Osteocyte (in vitro differentiated cells): ENCODE measurements at regions not wholly inside any gene's neighbourhood (a gene's known extent, or its start where the extent isn't known, plus 50 kb on each side); places are given as distances from the start of the nearest gene placed in this dataset.

Experiments used
- DNase-seq: peaks from one replicate; pipeline ENCODE4 v3.0.0; 2021; ENCODE audit warnings: mixed read lengths; ENCODE audit not compliant: unreplicated experiment; ENCODE audit errors: extremely low spot score
- H3K27ac Mint-ChIP-seq: one replicate; pipeline ENCODE4 v1.8.0; 2021; ENCODE audit warnings: mild to moderate bottlenecking, mixed read lengths; ENCODE audit not compliant: unreplicated experiment
- H3K27me3 Mint-ChIP-seq: one replicate; pipeline ENCODE4 v1.8.0; 2021; ENCODE audit warnings: mixed read lengths; ENCODE audit not compliant: unreplicated experiment
- H3K36me3 Mint-ChIP-seq: one replicate; pipeline ENCODE4 v1.8.0; 2021; ENCODE audit warnings: mixed read lengths; ENCODE audit not compliant: unreplicated experiment
- H3K4me1 Mint-ChIP-seq: one replicate; pipeline ENCODE4 v1.8.0; 2021; ENCODE audit warnings: mixed read lengths; ENCODE audit not compliant: unreplicated experiment
- H3K4me3 Mint-ChIP-seq: one replicate; pipeline ENCODE4 v1.8.0; 2021; ENCODE audit warnings: mild to moderate bottlenecking, moderate library complexity, mixed read lengths; ENCODE audit not compliant: unreplicated experiment
- H3K9me3 Mint-ChIP-seq: one replicate; pipeline ENCODE4 v1.8.0; 2021; ENCODE audit warnings: mixed read lengths; ENCODE audit not compliant: unreplicated experiment
- TF ChIP-seq, protein P1 (sequence below): fragments of 200-600 bp; sonication (generic); IDR thresholded peaks from 2 replicates; pipeline ENCODE4 v1.5.0; 2021; ENCODE audit warnings: antibody characterized with exemption, mild to moderate bottlenecking, moderate library complexity

DNA sequence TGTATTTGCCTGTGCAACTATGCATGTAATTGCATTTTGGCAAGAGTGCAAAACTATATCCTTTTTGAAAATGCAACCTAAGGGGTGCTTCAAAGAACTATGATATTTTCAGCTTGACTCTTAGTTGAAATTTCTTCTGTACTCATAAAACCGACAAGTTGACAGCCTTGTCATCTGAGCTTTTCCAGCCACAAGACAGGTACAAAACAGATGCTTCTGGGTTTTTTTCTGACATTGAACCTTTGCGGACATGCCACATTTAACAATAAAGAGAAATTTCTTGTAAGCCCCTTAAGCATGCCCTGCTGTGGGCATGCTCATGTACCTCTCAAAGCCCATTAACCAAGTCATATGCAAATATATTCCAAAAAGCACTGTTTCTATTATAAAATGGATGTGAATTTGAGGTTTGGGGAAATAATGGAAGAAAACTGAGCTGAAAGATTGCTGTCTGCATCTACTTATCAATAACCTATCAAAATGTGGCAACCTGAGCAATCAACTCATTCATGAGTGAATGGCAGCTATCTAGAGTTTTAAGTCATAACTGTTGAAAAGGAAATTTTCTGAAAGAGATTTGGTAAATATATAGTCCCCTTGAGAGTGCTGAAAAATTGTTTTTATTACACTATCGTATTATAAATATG lies 1117.0 kb upstream of the LRRTM3 start:
- TF ChIP-seq, protein P1, sequence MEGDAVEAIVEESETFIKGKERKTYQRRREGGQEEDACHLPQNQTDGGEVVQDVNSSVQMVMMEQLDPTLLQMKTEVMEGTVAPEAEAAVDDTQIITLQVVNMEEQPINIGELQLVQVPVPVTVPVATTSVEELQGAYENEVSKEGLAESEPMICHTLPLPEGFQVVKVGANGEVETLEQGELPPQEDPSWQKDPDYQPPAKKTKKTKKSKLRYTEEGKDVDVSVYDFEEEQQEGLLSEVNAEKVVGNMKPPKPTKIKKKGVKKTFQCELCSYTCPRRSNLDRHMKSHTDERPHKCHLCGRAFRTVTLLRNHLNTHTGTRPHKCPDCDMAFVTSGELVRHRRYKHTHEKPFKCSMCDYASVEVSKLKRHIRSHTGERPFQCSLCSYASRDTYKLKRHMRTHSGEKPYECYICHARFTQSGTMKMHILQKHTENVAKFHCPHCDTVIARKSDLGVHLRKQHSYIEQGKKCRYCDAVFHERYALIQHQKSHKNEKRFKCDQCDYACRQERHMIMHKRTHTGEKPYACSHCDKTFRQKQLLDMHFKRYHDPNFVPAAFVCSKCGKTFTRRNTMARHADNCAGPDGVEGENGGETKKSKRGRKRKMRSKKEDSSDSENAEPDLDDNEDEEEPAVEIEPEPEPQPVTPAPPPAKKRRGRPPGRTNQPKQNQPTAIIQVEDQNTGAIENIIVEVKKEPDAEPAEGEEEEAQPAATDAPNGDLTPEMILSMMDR: no peak
- no peak overlapping the region for H3K27ac Mint-ChIP-seq
- no peak for DNase-seq
- H3K9me3 Mint-ChIP-seq: no peaks in the 10 kb centered on the region
- H3K4me3 Mint-ChIP-seq: no peak overlapping the region
- no peaks in the 10 kb centered on the region for H3K36me3 Mint-ChIP-seq
- no peaks in the 10 kb centered on the region for H3K4me1 Mint-ChIP-seq
- H3K27me3 Mint-ChIP-seq: no peaks in the 10 kb centered on the region

DNA sequence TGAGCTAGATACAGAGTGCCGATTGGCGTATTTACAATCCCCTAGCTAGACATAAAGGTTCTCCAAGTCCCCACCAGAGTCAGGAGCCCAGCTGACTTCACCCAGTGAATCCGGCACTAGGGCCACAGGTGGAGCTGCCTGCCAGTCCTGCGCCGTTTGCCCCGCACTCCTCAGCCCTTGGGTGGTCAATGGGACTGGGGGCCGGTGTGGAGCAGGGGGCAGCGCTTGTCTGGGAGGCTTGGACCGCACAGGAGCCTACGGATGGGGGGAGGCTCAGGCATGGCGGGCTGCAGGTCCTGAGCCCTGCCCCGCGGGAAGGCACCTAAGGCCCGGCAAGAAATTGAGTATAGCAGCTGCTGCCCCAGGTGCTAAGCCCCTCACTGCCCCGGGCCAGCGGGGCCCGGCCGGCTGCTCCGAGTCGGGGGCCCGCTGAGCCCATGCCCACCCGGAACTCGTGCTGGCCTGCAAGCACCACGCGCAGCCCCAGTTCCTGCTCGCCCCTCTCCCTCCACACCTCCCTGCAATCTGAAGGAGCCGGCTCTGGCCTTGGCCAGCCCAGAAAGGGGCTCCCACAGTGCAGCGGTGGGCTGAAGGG lies 1113.8 kb upstream of the LRRTM3 start:
- no peak for DNase-seq
- Mint-ChIP-seq H3K4me3 (no peak overlapping the region), H3K27ac (no peak overlapping the region), H3K27me3 (peaks cover 3% of the 10 kb centered on the region), H3K36me3 (no peaks in the 10 kb centered on the region), H3K9me3 (no peaks in the 10 kb centered on the region), H3K4me1 (no peaks in the 10 kb centered on the region)
- TF ChIP-seq, protein P1: no peak

DNA sequence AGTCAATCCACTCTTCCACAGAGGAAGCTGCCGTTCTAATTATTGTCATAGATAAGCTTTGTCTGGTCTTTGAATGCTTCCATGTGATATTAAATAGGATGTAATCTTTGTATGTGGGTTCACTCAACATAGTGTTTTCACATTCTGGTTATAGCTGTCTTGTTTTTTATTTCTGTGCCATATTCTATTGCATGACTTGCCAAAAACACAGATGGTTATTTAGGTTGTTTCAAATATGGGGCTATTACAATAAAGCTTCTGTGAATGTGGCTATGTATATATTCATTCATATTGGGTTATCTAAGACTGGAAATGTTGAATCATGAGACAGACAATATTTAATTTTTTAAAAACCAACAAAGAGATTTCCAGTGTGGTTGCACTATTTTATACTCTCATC lies 1109.3 kb upstream of the LRRTM3 start:
- H3K4me1 Mint-ChIP-seq: no peaks in the 10 kb centered on the region
- H3K27me3 Mint-ChIP-seq: peaks cover 5% of the 10 kb centered on the region
- no peak overlapping the region for H3K4me3 Mint-ChIP-seq
- TF ChIP-seq, protein P1: no peak
- no peak overlapping the region for H3K27ac Mint-ChIP-seq
- DNase-seq: no peak
- H3K9me3 Mint-ChIP-seq: no peaks in the 10 kb centered on the region
- H3K36me3 Mint-ChIP-seq: no peaks in the 10 kb centered on the region

DNA sequence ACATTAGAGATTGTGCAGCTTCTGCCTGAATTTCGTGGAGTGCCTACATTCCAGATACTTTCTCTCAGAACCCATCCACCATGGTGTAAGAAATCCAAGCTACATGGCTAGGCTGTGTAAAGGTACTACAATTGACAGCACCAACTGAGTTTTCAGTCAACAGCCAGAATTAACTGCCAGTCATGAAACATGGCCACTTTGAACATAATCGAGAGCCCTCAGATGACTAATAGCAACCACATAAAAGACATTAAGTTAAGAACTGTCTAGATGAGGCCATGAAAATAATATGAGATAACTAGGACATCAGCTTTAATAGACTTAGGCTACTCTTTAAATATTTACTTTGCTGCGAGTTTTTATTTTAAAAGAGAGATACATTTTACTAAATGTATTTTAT lies 1106.8 kb upstream of the LRRTM3 start:
- no peaks in the 10 kb centered on the region for H3K36me3 Mint-ChIP-seq
- no peak overlapping the region for H3K27ac Mint-ChIP-seq
- DNase-seq: no peak
- no peak overlapping the region for H3K4me3 Mint-ChIP-seq
- peaks cover 5% of the 10 kb centered on the region for H3K9me3 Mint-ChIP-seq
- peaks cover 5% of the 10 kb centered on the region for H3K27me3 Mint-ChIP-seq
- H3K4me1 Mint-ChIP-seq: no peaks in the 10 kb centered on the region
- TF ChIP-seq, protein P1: no peak

DNA sequence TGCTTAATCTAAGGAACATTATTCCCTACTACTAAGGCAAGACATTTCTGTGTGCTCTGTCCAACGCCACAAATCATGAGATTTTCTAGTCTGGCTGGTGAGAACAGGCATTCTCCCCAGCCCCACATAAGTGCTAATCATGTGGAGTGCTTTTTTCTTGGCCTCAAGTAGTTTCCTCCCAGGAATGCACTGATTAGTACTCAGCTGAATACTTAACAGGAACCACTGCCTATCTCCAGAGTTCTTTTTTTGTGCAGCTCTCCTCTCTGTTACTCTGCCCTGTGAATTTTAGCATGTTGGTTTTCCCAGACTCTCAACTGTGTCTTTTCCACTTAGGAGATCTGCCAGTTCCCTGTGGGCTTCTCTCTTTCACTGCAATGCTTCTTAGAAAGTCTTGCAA lies 1098.5 kb upstream of the LRRTM3 start:
- H3K9me3 Mint-ChIP-seq: peaks cover 5% of the 10 kb centered on the region
- H3K4me3 Mint-ChIP-seq: no peak overlapping the region
- H3K27me3 Mint-ChIP-seq: no peaks in the 10 kb centered on the region
- no peaks in the 10 kb centered on the region for H3K36me3 Mint-ChIP-seq
- no peaks in the 10 kb centered on the region for H3K4me1 Mint-ChIP-seq
- H3K27ac Mint-ChIP-seq: no peak overlapping the region
- TF ChIP-seq, protein P1: no peak
- DNase-seq: no peak
